ENCODE measurements at regions not wholly inside any gene's neighbourhood (a gene's known extent, or its start where the extent isn't known, plus 50 kb on each side); places are given as distances from the start of the nearest gene placed in this dataset.

DNA sequence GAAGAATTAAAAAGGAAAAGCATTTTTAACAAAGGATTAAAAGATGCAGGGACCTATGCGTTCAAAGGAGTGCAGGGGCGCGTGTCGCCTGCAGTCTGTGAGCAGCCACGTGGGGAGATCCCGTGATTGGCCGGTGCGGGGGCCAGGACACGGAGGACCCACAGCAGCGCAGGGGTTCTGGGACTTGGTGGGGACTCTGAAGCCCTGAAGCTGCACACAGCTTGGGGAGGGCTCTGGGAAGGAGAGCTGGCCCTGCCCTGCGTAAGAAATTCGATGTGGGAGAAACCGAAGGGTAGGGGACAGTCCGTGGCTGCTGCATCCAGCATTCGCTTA lies 268.1 kb downstream of the KLF6 start:
- DNase-seq, result no peak
- H3K4me3 ChIP-seq, result no peak overlapping the region
- TF ChIP-seq, protein P1, sequence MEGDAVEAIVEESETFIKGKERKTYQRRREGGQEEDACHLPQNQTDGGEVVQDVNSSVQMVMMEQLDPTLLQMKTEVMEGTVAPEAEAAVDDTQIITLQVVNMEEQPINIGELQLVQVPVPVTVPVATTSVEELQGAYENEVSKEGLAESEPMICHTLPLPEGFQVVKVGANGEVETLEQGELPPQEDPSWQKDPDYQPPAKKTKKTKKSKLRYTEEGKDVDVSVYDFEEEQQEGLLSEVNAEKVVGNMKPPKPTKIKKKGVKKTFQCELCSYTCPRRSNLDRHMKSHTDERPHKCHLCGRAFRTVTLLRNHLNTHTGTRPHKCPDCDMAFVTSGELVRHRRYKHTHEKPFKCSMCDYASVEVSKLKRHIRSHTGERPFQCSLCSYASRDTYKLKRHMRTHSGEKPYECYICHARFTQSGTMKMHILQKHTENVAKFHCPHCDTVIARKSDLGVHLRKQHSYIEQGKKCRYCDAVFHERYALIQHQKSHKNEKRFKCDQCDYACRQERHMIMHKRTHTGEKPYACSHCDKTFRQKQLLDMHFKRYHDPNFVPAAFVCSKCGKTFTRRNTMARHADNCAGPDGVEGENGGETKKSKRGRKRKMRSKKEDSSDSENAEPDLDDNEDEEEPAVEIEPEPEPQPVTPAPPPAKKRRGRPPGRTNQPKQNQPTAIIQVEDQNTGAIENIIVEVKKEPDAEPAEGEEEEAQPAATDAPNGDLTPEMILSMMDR (IDR thresholded peaks at IDR 0.05 in 4 of 5, conservative IDR thresholded peaks at IDR 0.05 in 1 of 5), result no peak
- no peak for TF ChIP-seq POLR2A (IDR thresholded peaks at IDR 0.05)
- H3K27me3 ChIP-seq, result no peaks in the 10 kb centered on the region
- H3K4me1 ChIP-seq, result no peaks in the 10 kb centered on the region
- H3K36me3 ChIP-seq, result no peaks in the 10 kb centered on the region
- intact Hi-C loops (cut with DNase I; ENCODE audit: low total_unique reads) (no loop called here), in situ Hi-C loops (cut with MboI; ENCODE audit: low sequenced_read_pairs in 4 of 4) (no loop called here)
- no peaks in the 10 kb centered on the region for H3K9me3 ChIP-seq
- H3K27ac ChIP-seq, result no peak overlapping the region
- ATAC-seq, result no peak

DNA sequence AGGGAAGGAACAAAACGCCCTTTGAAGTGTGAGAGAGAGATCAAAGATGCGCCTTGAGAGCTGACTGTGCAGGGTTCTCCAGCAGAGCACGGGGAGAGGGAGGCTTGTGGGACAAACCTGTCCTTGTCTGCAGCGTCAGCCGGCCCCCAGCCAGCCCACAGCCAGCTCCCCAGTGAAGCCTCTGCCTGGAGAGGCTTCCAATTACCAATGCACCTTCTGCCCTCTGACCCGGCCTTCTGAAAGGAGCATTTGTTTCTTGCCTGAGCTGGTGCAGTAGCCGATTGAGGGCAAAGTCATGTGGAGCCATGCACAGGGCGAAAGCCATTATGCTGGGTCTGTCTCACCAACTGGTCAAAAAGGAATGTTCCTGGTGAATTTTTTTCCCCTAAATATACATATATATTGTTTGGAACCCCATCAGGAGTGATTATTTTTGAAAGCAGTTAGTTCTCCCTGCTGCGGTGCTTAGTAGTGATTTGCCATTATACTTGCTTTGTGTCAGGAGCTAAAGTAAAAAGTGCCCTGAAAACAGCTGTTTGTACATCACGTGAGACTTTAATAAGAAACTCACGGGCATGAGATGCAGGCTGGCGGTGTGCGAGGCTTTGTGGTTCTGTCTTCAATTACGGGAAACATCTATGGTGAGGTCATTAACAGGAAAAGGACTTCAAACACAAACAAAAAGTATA lies 268.6 kb downstream of the KLF6 start:
- no peaks in the 10 kb centered on the region for H3K36me3 ChIP-seq
- no peak for DNase-seq
- intact Hi-C loops (cut with DNase I; ENCODE audit: low total_unique reads), result no loop called here
- ATAC-seq, result no peak
- no peak overlapping the region for H3K27ac ChIP-seq
- in situ Hi-C loops (cut with MboI; ENCODE audit: low sequenced_read_pairs in 4 of 4), result no loop called here
- H3K9me3 ChIP-seq, result no peaks in the 10 kb centered on the region
- H3K27me3 ChIP-seq, result no peaks in the 10 kb centered on the region
- H3K4me3 ChIP-seq, result no peak overlapping the region
- TF ChIP-seq POLR2A (IDR thresholded peaks at IDR 0.05), result no peak
- TF ChIP-seq, protein P1 (IDR thresholded peaks at IDR 0.05 in 4 of 5, conservative IDR thresholded peaks at IDR 0.05 in 1 of 5), result no peak
- no peaks in the 10 kb centered on the region for H3K4me1 ChIP-seq

DNA sequence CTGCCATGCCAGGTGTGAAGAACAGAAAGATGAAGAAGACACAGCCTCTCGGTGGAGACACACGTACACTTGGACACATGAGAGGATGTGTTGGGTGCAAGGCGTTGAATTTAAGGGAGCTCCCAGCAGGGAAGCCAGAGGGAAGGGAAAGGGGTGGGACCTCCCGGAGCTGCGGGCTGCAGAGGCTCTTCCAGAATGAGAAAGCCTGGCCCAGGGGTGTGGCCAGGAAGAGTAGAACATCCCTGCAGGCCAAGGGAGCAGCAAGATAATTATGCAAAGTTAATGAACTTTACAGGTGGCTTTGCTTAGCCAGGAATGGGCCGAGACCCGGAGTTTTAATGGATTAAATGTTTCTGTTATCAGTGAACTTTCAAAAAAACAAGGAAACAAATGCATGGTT lies 270.3 kb downstream of the KLF6 start:
- in situ Hi-C loops (cut with MboI; ENCODE audit: low sequenced_read_pairs in 4 of 4) (no loop called here), intact Hi-C loops (cut with DNase I; ENCODE audit: low total_unique reads) (no loop called here)
- peak overlapping the region in 1 of 4 donors; percentile 10 for H3K27ac ChIP-seq
- H3K4me1 ChIP-seq, result no peaks in the 10 kb centered on the region
- DNase-seq (no peak), ATAC-seq (no peak)
- no peaks in the 10 kb centered on the region for H3K27me3 ChIP-seq
- no peaks in the 10 kb centered on the region for H3K9me3 ChIP-seq
- H3K36me3 ChIP-seq, result no peaks in the 10 kb centered on the region
- no peak overlapping the region for H3K4me3 ChIP-seq
- TF ChIP-seq POLR2A (IDR thresholded peaks at IDR 0.05), result no peak
- TF ChIP-seq, protein P1 (IDR thresholded peaks at IDR 0.05 in 4 of 5, conservative IDR thresholded peaks at IDR 0.05 in 1 of 5), result no peak

DNA sequence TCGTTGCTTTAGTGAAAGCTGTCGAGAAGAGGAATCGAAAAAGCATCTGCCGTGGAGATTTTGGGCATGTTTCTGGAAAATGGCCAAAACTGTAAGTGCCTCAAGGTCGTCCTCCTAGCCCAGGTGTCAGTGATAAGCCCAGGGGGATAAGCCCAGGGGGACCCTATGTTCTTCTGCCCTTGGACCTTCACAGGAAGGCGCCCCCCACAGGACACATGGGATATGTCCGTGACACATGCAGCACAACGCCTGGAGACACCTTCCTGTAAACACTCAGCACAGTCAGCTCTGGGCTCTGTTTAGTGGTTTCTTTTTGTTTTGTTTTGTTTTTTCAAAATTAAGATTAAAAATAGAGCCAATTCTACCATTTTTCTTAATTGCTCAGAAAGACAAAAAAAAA lies 272.7 kb downstream of the KLF6 start:
- H3K9me3 ChIP-seq, result no peaks in the 10 kb centered on the region
- ATAC-seq (no peak), DNase-seq (no peak)
- H3K4me3 ChIP-seq, result no peak overlapping the region
- H3K4me1 ChIP-seq, result no peaks in the 10 kb centered on the region
- TF ChIP-seq POLR2A (IDR thresholded peaks at IDR 0.05), result no peak
- TF ChIP-seq, protein P1 (IDR thresholded peaks at IDR 0.05 in 4 of 5, conservative IDR thresholded peaks at IDR 0.05 in 1 of 5), result no peak
- in situ Hi-C loops (cut with MboI; ENCODE audit: low sequenced_read_pairs in 4 of 4), result no loop called here
- no peak overlapping the region for H3K27ac ChIP-seq
- H3K27me3 ChIP-seq, result no peaks in the 10 kb centered on the region
- no peaks in the 10 kb centered on the region for H3K36me3 ChIP-seq
- intact Hi-C loops (cut with DNase I; ENCODE audit: low total_unique reads), result no loop called here

DNA sequence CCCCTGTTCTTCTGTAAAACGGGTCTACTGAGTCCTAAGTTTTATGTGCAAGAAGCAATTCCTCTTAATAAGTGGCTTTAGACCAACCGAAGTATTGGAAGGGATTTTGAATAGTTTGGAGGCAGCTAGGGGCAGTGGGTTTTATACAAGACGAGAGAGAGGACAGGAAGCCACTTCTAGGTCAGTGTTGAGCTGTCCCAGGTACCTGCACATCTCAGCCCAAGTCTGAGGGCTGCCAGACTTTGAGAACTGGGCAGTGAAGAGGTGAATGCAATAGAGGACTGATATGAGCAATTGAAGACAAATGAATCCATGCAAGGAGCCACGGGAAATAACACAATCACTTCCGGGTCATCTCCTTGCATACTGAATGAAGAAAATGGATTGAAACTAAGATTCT lies 273.5 kb downstream of the KLF6 start:
- intact Hi-C loops (cut with DNase I; ENCODE audit: low total_unique reads) (no loop called here), in situ Hi-C loops (cut with MboI; ENCODE audit: low sequenced_read_pairs in 4 of 4) (no loop called here)
- ATAC-seq, result no peak

More for the DNA sequence above, 273.5 kb downstream of the KLF6 start:
- Histone ChIP-seq H3K27me3 (no peaks in the 10 kb centered on the region), H3K4me3 (no peak overlapping the region), H3K27ac (no peak overlapping the region), H3K36me3 (no peaks in the 10 kb centered on the region), H3K9me3 (no peaks in the 10 kb centered on the region), H3K4me1 (no peaks in the 10 kb centered on the region)
- no peak for DNase-seq
- TF ChIP-seq POLR2A (IDR thresholded peaks at IDR 0.05), result no peak
- TF ChIP-seq, protein P1 (IDR thresholded peaks at IDR 0.05 in 4 of 5, conservative IDR thresholded peaks at IDR 0.05 in 1 of 5), result no peak

Measured in gastrocnemius medialis (tissue), 4 donors.